Gastrocnemius medialis (tissue), 4 donors: ENCODE measurements at regions not wholly inside any gene's neighbourhood (a gene's known extent, or its start where the extent isn't known, plus 50 kb on each side); places are given as distances from the start of the nearest gene placed in this dataset.
A peak's percentile ranks its signal among the peaks of the same experiment; 100 is the strongest.

Experiments used
- ATAC-seq, 2 donors: fragments of 150-250 bp; one replicate each; pipeline ENCODE4 v1.9.1; 2016
- DNase-seq, 2 donors: peaks; one replicate each; pipeline ENCODE4 v3.0.0-alpha.2; 2019
- H3K27ac ChIP-seq, 4 donors: fragments of 200-600 bp; sonication (generic); 1 replicate in 1 of 4; 2 replicates in 3 of 4; pipeline ENCODE4 v1.5.1; 2016 to 2018; ENCODE audit warnings: mild to moderate bottlenecking in 2 of 4, moderate library complexity in 1 of 4
- H3K27me3 ChIP-seq, 3 donors: fragments of 200-600 bp; sonication (generic) in 2 of 3; 1 replicate in 1 of 3; 2 replicates in 2 of 3; pipeline versions ENCODE4 v1.5.1 to v1.6.0; 2016 to 2019; ENCODE audit warnings: mild to moderate bottlenecking in 1 of 3, moderate library complexity in 1 of 3
- H3K36me3 ChIP-seq, 2 donors: fragments of 200-600 bp; sonication (generic) in 1 of 2; one replicate each; pipeline ENCODE4 v1.5.1; 2017 to 2018
- H3K4me1 ChIP-seq, 2 donors: fragments of 200-600 bp; sonication (generic) in 1 of 2; one replicate each; pipeline ENCODE4 v1.5.1; 2016 to 2017; ENCODE audit warnings: mild to moderate bottlenecking in 2 of 2
- H3K4me3 ChIP-seq, 4 donors: fragments of 200-600 bp; sonication (generic) in 3 of 4; 1 replicate in 1 of 4; 2 replicates in 3 of 4; pipeline ENCODE4 v1.5.1; 2016 to 2019; ENCODE audit warnings: mild to moderate bottlenecking in 2 of 4
- H3K9me3 ChIP-seq, 3 donors: fragments of 200-600 bp; sonication (generic) in 2 of 3; 1 replicate in 1 of 3; 2 replicates in 2 of 3; pipeline ENCODE4 v1.5.1; 2016 to 2019
- POLR2A ChIP-seq, 2 donors: fragments of 450-650 bp; IDR thresholded peaks; one replicate each; pipeline ENCODE4 v1.6.1; 2017; ENCODE audit warnings: antibody characterized with exemption in 2 of 2, mild to moderate bottlenecking in 2 of 2, moderate library complexity in 2 of 2
- in situ Hi-C, 4 donors: fragments of 200-750 bp; cut with MboI; loops; one replicate each; pipeline versions ENCODE4 v1.15.0 to v1.8.0; 2017; ENCODE audit warnings: low sequenced_read_pairs in 4 of 4
- intact Hi-C: fragments of 100-400 bp; cut with DNase I; formaldehyde crosslinking; loops from one replicate; pipeline ENCODE4 v1.15.1; 2023; ENCODE audit warnings: low total_unique reads
- TF ChIP-seq, protein P1 (sequence below), 5 experiments: fragments of 450-650 bp in 3 of 5; fragments of 200-600 bp in 2 of 5; sonication (generic) in 2 of 5; IDR thresholded peaks in 4 of 5; conservative IDR thresholded peaks in 1 of 5; 1 replicate in 4 of 5; 2 replicates in 1 of 5; pipeline ENCODE4 v1.5.1; 2016 to 2019; ENCODE audit warnings: antibody characterized with exemption in 5 of 5, mild to moderate bottlenecking in 3 of 5, moderate library complexity in 3 of 5

- TF ChIP-seq, protein P1, sequence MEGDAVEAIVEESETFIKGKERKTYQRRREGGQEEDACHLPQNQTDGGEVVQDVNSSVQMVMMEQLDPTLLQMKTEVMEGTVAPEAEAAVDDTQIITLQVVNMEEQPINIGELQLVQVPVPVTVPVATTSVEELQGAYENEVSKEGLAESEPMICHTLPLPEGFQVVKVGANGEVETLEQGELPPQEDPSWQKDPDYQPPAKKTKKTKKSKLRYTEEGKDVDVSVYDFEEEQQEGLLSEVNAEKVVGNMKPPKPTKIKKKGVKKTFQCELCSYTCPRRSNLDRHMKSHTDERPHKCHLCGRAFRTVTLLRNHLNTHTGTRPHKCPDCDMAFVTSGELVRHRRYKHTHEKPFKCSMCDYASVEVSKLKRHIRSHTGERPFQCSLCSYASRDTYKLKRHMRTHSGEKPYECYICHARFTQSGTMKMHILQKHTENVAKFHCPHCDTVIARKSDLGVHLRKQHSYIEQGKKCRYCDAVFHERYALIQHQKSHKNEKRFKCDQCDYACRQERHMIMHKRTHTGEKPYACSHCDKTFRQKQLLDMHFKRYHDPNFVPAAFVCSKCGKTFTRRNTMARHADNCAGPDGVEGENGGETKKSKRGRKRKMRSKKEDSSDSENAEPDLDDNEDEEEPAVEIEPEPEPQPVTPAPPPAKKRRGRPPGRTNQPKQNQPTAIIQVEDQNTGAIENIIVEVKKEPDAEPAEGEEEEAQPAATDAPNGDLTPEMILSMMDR (IDR thresholded peaks at IDR 0.05 in 4 of 5, conservative IDR thresholded peaks at IDR 0.05 in 1 of 5): no peak
- no peak for TF ChIP-seq POLR2A (IDR thresholded peaks at IDR 0.05)
- in situ Hi-C loops: no loop called here
- Histone ChIP-seq H3K4me3 (no peak overlapping the region), H3K4me1 (no peaks in the 10 kb centered on the region), H3K27me3 (no peaks in the 10 kb centered on the region), H3K27ac (no peak overlapping the region), H3K36me3 (no peaks in the 10 kb centered on the region), H3K9me3 (no peaks in the 10 kb centered on the region)
- intact Hi-C loops: no loop called here
- no peak for DNase-seq
- ATAC-seq: no peak
Observed at GRCh38 chr12:58566599-58566998, 353.7 kb downstream of the LRIG3 start.

DNA sequence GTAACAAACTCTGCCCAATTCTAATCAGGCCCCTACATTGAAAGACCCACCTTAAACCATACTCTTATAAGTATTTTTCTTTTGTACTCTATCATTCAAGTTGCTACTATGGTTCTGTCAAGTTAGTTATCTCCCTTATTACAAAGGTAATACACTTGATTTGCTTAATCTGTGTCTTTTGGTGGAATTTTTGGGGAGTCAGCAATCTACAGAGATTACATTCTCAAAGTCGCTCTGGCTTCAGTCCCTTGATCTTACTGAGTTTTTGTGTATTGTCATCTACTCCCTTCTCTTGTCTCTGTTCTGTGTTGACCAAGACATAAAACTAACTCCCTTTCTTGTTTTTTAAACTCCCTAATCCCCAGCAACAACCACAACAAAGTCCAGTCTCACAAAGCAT lies 353.1 kb downstream of the LRIG3 start:
- intact Hi-C loops: no loop called here
- in situ Hi-C loops: no loop called here
- TF ChIP-seq, protein P1 (IDR thresholded peaks at IDR 0.05 in 4 of 5, conservative IDR thresholded peaks at IDR 0.05 in 1 of 5): no peak
- TF ChIP-seq POLR2A (IDR thresholded peaks at IDR 0.05): no peak

GRCh38 chr12:58570411-58570810 lies 349.9 kb downstream of the LRIG3 start:
- H3K27ac ChIP-seq: no peak overlapping the region
- intact Hi-C loops (no loop called here), in situ Hi-C loops (no loop called here)
- H3K4me1 ChIP-seq: peaks cover 0 to under 1% of the 10 kb centered on the region in 2 donors
- no peaks in the 10 kb centered on the region for H3K36me3 ChIP-seq
- H3K4me3 ChIP-seq: no peak overlapping the region
- DNase-seq (no peak), ATAC-seq (no peak)
- H3K27me3 ChIP-seq: no peaks in the 10 kb centered on the region
- H3K9me3 ChIP-seq: no peaks in the 10 kb centered on the region
- TF ChIP-seq, protein P1 (IDR thresholded peaks at IDR 0.05 in 4 of 5, conservative IDR thresholded peaks at IDR 0.05 in 1 of 5): no peak
- TF ChIP-seq POLR2A (IDR thresholded peaks at IDR 0.05): no peak

More for the DNA sequence above, 353.1 kb downstream of the LRIG3 start:
- no peak overlapping the region for H3K4me3 ChIP-seq
- no peaks in the 10 kb centered on the region for H3K9me3 ChIP-seq
- H3K4me1 ChIP-seq: no peaks in the 10 kb centered on the region
- ATAC-seq: no peak
- no peaks in the 10 kb centered on the region for H3K27me3 ChIP-seq
- H3K36me3 ChIP-seq: no peaks in the 10 kb centered on the region
- no peak for DNase-seq
- no peak overlapping the region for H3K27ac ChIP-seq

DNA sequence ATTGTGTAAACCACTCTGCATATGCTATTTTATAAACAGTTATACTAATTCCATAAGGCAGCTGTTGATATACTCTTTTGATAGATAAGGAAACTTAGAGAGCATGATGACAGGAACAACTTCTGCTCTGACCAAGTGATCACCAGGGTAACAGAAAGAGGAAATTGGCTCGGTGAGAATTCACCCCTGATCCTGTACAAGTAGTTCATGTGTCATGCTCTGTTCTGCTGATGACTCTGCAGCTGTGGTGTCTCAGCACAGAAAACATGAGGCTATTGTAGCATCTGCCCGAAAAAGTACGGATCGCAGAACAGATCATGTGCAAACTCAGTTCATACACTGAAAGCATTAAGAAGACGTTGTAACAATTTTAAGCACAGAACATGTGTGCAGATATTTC lies 345.0 kb downstream of the LRIG3 start:
- H3K27ac ChIP-seq: no peak overlapping the region
- in situ Hi-C loops: no loop called here
- H3K4me1 ChIP-seq: peaks cover 0 to 7% of the 10 kb centered on the region in 2 donors
- peak in 1 of 2 donors; percentile 14 for DNase-seq
- H3K27me3 ChIP-seq: no peaks in the 10 kb centered on the region
- H3K9me3 ChIP-seq: no peaks in the 10 kb centered on the region
- TF ChIP-seq, protein P1 (IDR thresholded peaks at IDR 0.05 in 4 of 5, conservative IDR thresholded peaks at IDR 0.05 in 1 of 5): no peak
- no peak for TF ChIP-seq POLR2A (IDR thresholded peaks at IDR 0.05)
- intact Hi-C loops: no loop called here
- H3K4me3 ChIP-seq: no peak overlapping the region
- ATAC-seq: peak; percentile 66 to 69
- H3K36me3 ChIP-seq: no peaks in the 10 kb centered on the region

DNA sequence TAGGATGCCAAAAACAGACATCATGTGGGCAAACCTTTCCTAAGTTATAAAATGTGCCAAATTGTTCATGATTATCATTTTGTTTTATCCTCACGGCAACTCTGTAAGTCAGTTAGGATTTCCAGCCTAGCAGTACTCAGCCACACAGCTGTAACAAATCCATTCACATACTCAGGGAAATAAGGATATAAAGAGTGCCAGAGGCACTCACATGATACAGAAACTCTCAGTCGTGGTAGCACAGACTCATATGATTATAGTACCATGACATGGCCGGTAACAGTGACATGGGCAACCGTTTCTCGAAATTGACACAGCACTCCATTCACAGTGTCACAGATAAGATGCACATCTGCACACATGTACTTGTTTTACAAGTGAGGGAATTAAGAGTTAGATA lies 344.2 kb downstream of the LRIG3 start:
- Histone ChIP-seq H3K4me1 (peaks cover 0 to 7% of the 10 kb centered on the region in 2 donors), H3K9me3 (no peaks in the 10 kb centered on the region), H3K36me3 (no peaks in the 10 kb centered on the region), H3K27me3 (no peaks in the 10 kb centered on the region), H3K4me3 (no peak overlapping the region), H3K27ac (no peak overlapping the region)
- TF ChIP-seq, protein P1 (IDR thresholded peaks at IDR 0.05 in 4 of 5, conservative IDR thresholded peaks at IDR 0.05 in 1 of 5): no peak
- TF ChIP-seq POLR2A (IDR thresholded peaks at IDR 0.05): no peak
- DNase-seq (no peak), ATAC-seq (no peak)
- intact Hi-C loops (no loop called here), in situ Hi-C loops (no loop called here)
